Esophagus muscularis mucosa (tissue), 3 donors: ENCODE measurements at regions not wholly inside any gene's neighbourhood (a gene's known extent, or its start where the extent isn't known, plus 50 kb on each side); places are given as distances from the start of the nearest gene placed in this dataset.

Experiments
- CTCF ChIP-seq, 3 experiments: fragments of 200-600 bp in 2 of 3; fragments of 450-650 bp in 1 of 3; sonication (generic) in 2 of 3; IDR thresholded peaks; one replicate each; pipeline ENCODE4 v1.5.1; 2017 to 2019; ENCODE audit warnings: antibody characterized with exemption in 3 of 3, mild to moderate bottlenecking in 2 of 3, moderate library complexity in 1 of 3
- POLR2A ChIP-seq: fragments of 450-650 bp; IDR thresholded peaks from one replicate; pipeline ENCODE4 v1.6.1; 2017; ENCODE audit warnings: antibody characterized with exemption, moderate library complexity, mild to moderate bottlenecking, low read depth
- POLR2AphosphoS5 ChIP-seq, 2 donors: sonication (generic); formaldehyde crosslinking; IDR thresholded peaks; one replicate each; pipeline ENCODE4 v1.6.1; 2017; ENCODE audit warnings: antibody characterized with exemption in 2 of 2

- TF ChIP-seq CTCF (IDR thresholded peaks at IDR 0.05) (no peak), POLR2A (no peak), POLR2AphosphoS5 (IDR thresholded peaks at IDR 0.05) (no peak)
Measured at GRCh38 chr2:117692001-117692763, 122.3 kb upstream of the DDX18 start.
